Astrocyte of the hippocampus (primary cell): ENCODE measurements at regions not wholly inside any gene's neighbourhood (a gene's known extent, or its start where the extent isn't known, plus 50 kb on each side); places are given as distances from the start of the nearest gene placed in this dataset.

ENCODE experiments used
- DNase-seq: peaks from one replicate; pipeline ENCODE4 v3.0.0; 2011; ENCODE audit warnings: low read depth, low spot score

GRCh38 chr12:115194448-115194847, 510.5 kb upstream of the TBX3 start:
- no peak for DNase-seq

- DNase-seq, result no peak
These were observed 507.4 kb upstream of the TBX3 start for GRCh38 chr12:115191342-115191741.

GRCh38 chr12:115190010-115190770, 506.2 kb upstream of the TBX3 start:
- DNase-seq, result no peak

GRCh38 chr12:115185506-115185905, 501.5 kb upstream of the TBX3 start:
- DNase-seq, result no peak

GRCh38 chr12:115183752-115184151, 499.8 kb upstream of the TBX3 start:
- DNase-seq, result no peak

- DNase-seq, result no peak
These were observed 493.9 kb upstream of the TBX3 start for GRCh38 chr12:115177899-115178298.

GRCh38 chr12:115176741-115177400, 492.9 kb upstream of the TBX3 start:
- DNase-seq, result peak; percentile 24

- DNase-seq, result no peak
These were observed 490.9 kb upstream of the TBX3 start for GRCh38 chr12:115174920-115175319.

- DNase-seq, result no peak
These were observed 488.5 kb upstream of the TBX3 start for GRCh38 chr12:115172521-115172920.

- DNase-seq, result no peak
These were observed 486.0 kb upstream of the TBX3 start for GRCh38 chr12:115169981-115170380.

GRCh38 chr12:115166698-115167315, 482.8 kb upstream of the TBX3 start:
- no peak for DNase-seq

- no peak for DNase-seq
These were observed 479.7 kb upstream of the TBX3 start for GRCh38 chr12:115163710-115164109.

GRCh38 chr12:115160271-115161128, 476.5 kb upstream of the TBX3 start:
- DNase-seq, result no peak

- DNase-seq, result no peak
These were observed 474.8 kb upstream of the TBX3 start for GRCh38 chr12:115158816-115159215.

- DNase-seq, result peak; percentile 73
These were observed 472.0 kb upstream of the TBX3 start for GRCh38 chr12:115155665-115156645.

- peak; percentile 64 for DNase-seq
These were observed 465.9 kb upstream of the TBX3 start for GRCh38 chr12:115149685-115150378.

GRCh38 chr12:115149279-115149678, 465.3 kb upstream of the TBX3 start:
- no peak for DNase-seq

- DNase-seq, result no peak
These were observed 463.9 kb upstream of the TBX3 start for GRCh38 chr12:115147916-115148315.

- DNase-seq, result no peak
These were observed 462.5 kb upstream of the TBX3 start for GRCh38 chr12:115146453-115146852.

- no peak for DNase-seq
These were observed 460.4 kb upstream of the TBX3 start for GRCh38 chr12:115144425-115144824.
